ENCODE measurements at regions not wholly inside any gene's neighbourhood (a gene's known extent, or its start where the extent isn't known, plus 50 kb on each side); places are given as distances from the start of the nearest gene placed in this dataset.

DNA sequence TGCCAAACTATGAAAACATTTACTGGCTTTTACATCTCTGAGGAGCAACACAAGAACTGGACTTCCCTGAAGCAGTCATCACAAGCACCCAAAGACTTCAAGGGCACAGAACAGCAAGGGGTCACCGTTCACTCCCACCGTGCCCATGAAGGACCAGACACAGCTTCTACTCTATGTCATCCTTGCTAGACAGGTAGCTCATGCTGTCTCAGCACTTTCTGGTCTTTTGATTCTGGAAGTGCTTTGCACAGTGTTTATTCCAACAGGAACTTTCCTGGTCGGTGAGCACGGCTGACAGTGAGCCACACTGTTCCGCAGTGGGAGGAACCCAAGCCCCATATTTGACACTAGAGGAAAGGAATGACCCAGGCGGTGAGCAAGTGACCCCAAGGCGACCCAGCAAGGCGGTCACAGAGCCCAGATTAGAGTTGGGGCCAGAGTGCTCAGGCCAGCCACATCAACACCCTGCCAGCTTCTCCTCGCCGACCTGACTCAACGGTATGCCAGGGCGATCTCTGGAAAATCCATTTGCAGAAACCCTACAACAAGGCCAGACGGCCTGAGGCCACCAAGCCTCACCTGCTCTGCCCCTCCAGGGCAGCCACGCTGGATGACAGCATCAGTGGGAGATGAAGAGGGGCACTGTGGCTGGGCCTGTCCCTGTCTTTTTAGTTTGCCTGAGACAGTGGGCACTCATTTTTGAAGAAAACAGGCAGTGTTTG is 318.6 kb downstream of the TCERG1L start:
- no peak for DNase-seq

DNA sequence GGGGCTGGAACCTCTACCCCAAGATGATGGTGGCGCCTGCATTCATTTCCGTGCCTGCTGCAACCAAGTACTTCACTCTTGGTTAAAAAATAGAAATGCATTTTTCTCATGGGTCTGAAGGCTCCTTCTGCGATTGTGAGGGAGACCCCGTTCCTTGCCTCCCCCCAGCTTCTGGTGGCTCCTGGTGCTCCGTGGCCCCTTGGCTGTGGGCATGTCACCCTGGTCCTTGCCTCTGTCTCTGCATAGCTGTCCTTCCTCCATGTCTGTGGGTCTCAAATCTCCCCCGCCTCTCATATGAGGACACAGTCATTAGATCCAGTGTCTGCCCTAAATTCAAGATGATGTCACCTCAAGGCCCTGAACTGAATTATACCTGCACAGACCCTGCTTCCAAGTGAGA is 317.9 kb downstream of the TCERG1L start:
- DNase-seq, result no peak

DNA sequence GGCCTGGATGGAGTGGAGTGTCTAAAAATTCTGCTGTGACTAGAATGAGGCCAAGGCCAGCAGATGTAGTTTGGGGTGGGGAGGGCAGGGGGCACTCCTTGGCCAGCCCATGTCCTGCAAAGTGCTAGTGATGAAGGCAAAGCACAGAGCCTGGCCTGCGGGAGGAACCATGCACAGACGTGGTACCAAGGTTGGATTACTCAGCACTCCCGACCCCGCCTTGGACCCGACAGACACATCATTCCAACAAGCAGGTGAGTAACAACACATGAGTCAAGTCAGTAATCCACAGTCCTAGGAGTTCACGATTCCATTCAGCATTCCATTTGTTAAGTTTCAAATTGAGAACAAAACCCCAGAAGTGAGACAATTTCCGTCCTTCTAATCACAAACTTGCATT is 317.3 kb downstream of the TCERG1L start:
- DNase-seq, result no peak

DNA sequence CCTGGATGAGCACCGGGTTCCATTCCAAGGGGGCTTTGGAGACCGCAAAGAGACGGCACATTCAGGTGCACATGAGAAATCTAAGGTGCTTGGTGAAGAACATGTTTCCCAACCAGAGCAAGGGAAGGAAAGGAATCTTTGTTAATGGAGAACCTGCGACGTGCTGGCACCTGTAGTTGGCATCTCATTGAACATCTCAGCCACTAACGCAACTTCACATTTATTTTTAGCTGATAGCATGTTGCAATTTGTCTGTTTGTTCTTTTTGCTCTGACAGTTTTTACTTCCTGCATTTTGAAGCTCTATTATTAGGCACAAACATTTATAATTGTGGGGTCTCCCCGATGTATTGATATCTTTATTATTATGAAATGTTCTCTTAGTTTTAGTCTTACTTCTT is 316.7 kb downstream of the TCERG1L start:
- DNase-seq, result no peak

DNA sequence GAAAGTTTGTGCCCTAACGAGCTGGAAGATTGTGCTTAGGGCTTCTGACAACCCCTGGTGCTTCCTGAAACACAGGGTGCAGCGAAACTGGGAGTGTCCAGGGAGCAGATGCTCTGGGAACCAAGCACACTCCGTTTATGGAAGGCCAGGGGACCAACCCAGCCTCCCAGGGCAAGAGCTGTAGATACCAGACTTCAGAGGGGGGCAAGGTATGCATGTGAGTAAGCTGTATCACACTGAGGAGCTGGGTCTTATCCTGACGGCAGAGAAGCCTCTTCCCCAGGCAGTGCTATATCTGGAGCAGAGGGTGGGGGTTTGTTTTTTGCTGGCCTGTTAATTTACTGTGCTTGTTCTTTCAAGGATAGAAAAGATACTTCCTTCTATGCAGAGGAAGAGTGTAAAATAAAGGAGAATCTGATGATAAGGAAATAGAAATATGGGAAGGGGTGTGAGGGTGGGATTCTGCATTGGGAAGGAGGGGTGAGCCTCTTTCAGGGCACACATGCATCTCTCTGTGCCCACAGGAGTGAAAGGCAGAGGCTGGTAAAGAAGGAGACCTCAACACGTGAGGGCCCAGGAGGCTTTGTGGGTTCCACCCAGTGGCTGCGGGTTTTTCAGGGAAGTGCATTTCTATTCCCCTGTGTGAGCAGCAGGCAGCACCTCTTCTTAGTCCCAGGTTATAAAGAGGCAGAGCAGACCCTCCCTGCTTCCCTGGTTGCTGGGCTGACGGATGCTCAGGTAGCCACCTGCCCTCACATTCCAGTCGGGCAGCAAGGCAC is 314.1 kb downstream of the TCERG1L start:
- DNase-seq, result no peak

DNA sequence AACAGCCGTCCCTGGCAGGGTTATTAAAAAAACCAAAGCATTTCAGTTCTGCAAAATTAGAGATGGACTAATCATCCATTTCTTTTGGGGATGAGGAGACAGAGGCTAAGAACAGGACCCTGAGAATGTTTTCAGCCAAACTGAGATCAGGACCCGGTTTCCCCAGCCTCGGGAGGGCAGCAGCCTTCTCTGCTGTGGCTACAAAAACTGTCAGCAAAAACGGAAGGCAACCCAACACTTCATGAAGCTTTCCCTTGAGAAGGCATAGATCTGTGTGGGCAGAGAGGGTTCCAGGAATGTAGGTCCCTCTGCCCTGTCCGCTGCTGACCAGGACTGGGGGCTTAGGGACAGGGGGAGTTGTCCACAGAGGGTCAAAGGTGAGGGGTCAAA is 313.5 kb downstream of the TCERG1L start:
- no peak for DNase-seq

DNA sequence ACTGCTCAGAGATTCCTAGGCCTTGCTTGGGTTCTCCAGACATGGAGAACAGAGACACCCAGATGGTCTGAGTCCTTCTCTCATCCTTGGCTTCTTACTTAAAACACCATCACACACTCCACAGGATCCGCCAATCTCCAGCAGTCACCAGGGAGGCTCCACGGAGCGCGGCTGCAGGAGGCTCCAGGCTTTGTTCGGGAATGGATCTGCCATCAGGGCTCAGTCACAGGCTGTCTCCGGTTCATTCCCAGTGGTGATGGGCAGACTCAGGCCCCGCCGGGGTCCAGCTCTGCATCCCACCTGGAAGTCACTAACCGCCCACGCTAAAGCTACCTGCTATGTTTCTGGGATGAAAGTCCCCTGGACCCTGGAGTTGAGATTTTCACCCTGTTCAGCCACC is 312.9 kb downstream of the TCERG1L start:
- no peak for DNase-seq

DNA sequence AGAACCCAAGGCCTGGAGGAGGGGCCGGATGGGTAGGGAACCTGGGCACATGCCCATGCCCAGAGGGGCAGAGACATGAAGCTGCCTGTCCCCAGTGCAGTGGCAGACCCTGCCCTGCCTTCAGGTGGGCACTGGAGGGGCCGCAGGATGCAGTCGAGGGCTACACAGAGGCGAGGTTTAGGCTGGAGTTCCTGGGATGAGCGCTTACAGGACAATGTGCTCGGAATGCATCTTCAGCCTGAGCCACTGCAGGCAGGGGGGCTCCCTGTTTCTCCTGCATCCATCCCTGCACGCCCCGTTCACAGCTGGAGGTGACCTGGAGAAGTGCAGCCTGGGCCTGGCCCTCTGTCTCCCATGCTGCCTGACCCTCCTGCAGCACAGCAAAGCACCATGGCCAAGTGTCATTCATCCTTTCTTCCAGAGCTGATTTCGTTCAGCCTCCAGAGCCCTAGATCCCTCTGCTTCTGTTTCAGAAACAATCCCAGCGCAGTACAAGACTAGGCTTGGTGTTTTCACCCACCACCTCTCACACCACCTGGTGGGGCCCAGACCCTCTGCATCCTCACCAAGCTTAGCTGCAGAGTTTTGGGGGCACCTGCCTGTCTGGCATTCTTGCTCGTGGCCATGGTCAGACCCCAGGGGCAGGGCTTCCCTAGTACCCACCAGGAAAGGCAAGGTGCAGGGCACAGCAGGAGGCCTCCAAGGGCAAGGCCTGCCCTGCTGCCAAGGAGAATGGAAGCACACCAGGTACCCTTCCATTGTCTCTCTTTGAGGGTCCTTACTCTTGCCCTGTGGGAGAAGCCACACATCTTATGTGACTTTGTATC is 311.9 kb downstream of the TCERG1L start:
- DNase-seq, result no peak

DNA sequence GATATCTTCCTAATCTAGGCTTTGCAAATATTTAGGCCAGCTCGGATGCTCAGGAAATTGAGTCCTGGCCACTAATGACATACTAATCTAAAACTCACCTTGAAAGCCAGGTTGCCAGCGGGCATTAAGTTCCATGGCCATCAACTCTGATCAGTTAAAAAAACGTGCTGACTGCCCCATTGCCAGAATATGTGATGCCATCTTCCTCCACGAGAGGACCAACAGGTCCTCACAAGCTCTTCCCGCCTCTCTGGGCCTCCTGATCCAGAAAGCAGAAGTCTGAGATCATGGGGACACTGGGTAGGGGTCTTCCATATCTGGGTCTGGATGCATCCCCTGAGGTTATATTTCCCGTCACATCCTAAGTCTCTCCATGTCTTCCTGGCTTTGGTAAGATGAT is 311.3 kb downstream of the TCERG1L start:
- DNase-seq, result no peak

DNA sequence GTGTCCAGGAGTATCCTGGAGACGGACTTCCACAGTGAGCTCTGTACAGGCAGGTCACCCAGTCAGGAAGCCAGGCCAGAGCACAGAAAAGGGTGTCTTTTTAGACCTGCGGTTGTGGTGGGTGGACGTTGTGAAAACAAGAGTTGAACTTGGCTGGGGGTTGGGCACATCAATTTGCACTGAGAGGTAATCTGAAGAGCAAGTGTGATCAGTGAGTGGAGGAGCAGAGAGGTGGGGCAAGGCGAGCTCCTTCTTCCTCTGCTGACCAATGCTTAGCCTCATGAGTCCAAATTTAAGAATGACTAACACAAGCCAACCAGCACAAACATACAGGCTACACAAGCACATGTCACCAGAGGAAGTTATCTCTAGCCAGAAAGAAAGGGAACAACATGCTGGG is 310.8 kb downstream of the TCERG1L start:
- no peak for DNase-seq

DNA sequence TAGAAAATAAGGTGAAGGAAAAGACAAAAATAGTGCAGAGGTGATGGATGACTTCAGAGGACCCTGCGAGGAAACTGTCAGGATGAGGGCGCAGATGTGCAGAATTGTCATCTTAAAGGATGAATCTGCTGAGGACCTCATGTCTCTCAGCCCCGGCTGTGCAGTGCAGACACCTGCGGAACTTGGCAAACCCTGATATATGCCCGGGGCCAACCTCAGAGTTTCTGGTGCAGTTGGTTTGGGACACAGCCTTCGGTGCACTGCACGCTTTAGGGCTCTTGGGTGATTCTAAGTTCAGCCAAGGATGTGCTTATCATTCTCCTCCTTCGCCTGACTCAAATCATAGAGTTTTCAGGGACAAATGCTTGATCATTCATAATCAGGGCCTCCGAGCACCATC is 310.1 kb downstream of the TCERG1L start:
- no peak for DNase-seq

DNA sequence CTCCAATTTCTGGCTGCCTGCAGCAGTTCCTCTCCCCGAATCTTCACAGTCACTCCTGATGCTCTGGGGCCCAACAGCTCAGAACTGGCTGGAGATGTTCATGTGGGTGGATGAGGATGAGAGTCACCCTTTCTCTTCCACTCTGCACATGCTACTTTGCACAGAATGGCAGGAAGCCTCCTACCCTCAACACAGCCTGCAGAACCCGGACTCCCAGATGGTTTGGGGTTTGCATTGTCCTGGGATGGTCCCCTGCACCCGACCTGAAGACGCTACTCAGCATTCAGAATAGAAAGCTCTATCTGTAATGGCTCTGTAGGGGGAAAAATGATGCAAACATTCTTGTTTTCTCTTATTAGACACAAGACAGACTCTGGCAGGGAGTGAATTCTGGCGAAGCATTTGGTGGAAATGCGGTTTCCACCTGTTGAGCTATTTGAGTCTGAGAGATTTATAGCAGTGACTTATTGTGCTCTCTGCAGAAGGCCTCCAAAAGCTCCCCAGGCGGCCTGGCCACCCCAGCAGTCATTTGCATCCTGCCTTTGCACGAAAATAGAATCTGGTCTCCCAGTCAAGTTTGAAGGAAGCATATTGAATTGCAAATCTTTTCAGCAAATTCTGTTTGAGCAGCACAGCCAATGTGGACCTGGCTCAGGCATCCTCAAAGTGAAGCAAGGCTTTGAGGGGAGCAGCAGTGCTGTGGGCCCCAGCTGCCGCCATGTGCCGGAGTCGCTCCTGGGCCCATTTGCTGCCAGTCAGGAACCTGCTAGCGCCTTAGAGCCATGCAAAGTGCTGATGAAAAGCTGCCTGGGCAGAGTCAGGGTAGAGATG is 309.3 kb downstream of the TCERG1L start:
- DNase-seq, result peak in 1 of 2 experiments; percentile 42

DNA sequence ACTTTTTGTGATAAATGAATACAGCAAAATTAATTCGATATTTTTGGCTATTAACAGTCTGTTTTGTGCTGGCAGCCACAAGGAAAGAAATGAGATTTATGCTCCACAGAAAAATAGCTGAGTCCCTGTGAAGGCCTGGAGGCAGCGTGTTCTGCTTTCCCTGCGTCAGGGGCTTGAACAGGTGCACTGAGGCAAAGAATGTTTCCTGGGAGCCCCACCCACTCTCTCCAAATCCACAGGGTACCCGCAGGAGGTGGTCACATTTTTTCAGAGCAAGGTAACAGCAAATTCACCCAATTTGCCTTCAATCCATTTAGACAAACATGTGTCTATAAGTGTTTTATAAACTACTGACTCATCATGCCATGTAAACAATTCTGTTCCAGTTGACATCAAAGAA is 308.1 kb downstream of the TCERG1L start:
- DNase-seq, result no peak

DNA sequence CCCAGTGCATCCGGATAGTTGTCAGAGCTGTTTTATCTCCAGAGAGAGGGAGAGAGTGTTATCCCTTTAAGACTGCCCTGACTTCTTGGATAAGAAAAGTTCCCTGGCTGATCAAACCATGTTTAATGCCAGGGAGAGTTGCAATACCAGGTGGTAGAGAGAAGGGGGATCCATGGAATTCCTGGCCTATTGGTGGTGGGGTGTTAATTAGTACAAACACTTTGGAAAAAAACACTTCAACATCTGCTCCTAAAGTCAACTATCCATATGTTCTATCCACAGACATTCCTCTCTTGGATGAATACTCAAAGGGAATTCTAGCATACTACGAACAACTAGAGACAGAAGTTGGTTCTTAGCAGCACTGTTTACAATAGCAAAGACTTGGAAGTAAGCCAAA is 307.2 kb downstream of the TCERG1L start:
- no peak for DNase-seq

DNA sequence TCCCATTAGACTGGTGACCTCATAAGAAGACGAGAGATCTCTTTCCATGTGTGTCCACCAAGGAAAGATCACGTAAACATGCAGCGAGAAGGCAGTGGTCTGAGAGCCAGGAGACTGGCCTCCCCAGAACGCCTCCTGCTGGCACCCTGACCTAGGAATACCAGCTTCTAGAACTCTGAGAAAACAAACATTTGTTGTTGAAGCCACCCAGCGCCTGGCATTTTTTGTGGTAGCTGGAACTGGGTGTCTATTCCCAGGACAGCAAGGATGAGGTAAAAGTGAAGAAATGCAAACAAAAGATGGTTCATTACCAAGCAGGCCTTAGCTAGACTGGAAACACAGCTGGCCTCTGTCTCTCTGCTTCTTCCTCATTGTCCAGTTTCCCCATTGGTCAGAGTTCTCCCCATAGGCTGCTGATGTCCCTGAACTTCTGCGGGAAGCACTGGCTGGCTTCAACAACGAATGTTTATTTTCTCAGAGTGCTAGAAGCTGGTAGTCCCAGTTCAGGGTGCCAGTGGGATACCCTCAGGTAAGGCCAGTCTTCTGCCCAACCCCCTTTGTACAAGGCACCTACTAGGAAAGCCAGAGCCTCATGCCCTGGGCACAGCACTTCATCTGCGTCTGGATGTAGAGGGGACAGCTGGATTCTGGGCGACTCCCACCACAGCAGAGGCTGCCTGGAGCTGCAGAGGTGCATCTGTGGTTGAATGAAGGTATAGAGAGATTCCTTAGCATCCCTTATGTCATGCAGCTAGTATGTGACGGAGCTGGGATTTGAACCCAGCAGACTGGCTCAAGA is 304.9 kb downstream of the TCERG1L start:
- no peak for DNase-seq

DNA sequence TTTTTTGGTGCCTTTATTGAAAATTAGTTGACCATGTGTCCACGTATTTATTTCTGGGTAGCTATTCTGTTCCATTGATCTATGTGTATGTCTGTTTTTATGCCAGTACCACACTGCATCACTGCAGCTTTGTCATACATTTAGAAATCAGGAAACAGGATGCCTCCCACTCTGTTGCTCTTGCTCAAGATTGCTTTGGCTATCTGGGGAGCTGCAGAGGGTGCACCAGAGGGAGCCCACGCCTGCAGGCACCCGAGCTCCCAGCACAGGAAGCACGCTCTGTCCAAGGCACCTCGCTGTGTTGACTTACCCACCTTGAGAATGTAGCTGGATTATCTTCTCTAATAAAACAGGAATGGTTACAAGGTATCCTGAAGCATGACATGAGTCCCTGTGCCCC is 301.7 kb downstream of the TCERG1L start:
- DNase-seq, result no peak

DNA sequence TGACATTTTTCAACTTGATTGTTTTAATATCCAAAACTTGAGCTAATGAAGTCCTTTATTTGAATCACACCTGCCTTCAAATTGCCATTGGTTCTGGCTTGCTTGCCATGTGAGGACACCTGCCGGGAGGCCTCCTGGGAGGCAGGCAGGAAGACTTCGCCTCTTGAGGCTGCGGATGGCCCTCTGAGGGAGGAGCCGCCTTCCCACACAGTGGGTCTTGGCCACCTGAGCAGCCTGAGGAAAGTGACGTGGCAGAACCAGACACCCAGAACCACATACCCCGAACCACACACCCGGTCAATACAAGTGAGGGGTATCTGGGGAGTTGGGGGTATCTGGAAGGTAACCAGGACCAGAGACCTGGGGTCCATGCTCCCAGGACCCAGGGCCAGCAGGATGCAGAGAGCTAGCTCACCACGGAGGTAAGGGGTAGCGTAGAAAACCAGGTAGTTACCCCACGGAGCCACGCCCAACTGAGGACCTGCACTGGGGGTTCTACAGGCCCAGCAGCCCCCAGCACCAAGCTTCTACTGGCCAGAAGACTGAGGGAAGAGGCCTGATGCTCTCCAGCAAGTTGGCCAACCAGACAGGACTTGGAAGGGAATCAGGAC is 300.5 kb downstream of the TCERG1L start:
- no peak for DNase-seq

DNA sequence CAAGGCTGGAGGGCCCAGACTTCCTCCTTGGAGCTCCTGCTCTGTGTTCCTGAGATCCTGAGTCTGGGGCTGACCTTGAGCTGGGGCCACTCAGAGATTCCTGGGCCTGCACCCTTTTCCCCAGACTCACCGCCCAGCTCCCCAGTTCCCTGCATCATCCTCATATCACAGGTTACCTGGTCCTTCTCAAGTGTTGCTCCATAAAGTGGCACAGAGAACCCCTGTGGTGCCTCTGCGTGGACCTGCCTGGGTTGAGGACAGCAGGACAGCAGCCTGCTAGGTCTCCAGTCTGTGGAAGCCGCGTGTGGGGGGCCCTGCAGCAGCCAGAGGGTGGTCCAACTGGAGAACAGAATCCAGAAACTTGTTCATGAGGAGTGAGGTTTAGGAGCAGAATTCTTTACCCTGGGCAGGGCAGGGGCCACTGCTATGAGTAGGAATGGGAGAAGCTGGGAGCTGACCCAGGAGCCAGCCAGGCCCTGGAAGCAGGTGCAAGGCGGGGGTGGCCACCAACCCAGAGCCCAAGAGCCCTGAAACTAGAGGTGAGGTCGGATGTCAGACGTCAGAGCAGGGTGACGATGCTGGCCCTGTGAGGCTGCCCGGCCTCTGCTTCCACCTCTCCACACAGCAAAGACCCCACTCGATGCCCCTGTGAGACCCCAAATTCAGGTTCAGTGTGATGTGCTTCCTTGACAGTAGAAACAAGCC is 299.4 kb downstream of the TCERG1L start:
- DNase-seq, result no peak

DNA sequence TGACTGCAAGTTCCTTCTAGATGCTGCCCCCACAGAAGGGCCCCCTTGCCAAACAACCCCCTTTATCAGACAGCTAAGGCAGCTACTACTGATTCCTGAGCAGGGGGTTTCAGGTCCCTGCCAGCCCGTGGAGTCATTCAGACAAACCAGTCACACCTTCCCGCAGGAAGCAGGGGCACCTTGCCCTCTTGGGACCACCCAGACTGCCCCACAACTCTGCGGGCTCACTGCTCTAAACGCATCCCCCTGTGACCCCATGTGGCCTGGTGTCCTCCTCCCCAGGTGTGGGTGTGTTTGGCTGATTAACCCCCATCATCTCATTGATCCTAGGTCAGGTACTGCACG is 298.9 kb downstream of the TCERG1L start:
- DNase-seq, result no peak

DNA sequence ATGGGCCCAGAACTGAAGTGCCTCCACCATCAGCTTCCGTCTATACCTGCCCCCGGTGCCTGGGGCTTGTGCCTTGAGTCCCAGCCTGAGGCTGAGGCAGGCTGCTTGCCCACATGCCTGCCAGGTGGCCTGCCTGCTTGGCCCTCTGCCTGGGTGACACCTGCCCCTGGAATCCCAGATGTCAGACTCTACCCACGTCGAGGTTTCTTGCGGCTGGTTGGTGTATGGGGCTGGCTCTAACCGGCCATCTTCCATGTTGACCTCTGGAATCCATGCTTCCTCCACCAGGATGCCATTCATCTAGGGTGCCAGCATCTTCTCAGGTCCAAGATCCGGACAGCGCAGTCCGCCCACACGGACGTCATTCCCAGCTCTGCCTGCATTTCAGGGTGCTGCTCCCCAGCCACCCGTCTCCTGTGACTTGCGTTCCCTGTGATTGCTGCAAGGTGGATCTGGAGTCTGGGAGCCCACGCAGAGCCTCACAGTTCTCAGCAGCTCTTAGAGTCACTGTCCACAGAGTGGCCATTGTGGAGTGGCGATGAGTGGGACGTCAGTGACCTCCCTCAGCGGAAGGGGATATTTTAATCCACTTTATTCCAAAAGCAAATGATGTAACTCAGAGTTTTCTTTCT is 298.1 kb downstream of the TCERG1L start:
- no peak for DNase-seq

DNA sequence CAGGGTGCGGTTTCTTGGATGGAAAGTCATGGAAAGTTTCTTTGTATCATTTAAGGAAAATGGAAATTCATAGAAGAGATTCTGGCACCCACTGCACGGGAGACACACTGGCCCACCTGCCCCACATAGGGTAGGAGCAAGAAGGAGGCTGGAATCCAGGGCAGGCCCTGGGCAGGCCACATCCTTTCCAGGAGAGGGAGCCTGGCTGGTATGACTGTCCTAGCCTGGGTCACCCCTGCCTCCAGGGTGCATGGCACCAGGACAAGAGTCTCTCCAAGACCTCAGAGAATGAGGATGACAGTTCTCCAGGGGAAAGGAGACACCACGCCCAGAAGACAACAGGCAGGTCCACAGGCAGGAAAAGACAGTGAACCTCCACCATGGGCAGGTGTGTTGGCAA is 297.2 kb downstream of the TCERG1L start:
- DNase-seq, result no peak

Measured in NCI-H526 (cell line).